Keratinocyte (primary cell): ENCODE measurements at regions not wholly inside any gene's neighbourhood (a gene's known extent, or its start where the extent isn't known, plus 50 kb on each side); places are given as distances from the start of the nearest gene placed in this dataset.

Experiments
- DNase-seq: peaks from one replicate; pipeline ENCODE4 v3.0.0-alpha.2; 2011; ENCODE audit warnings: low read depth, missing footprints, low spot score
- FAIRE-seq: peaks from 2 replicates; lab custom pipeline; 2011; peaks lifted over from hg19 to GRCh38; lab: Jason Lieb, UNC
- H2AFZ ChIP-seq: 2 replicates; pipeline ENCODE4 v1.6.0; 2012; ENCODE audit warnings: low read length, control low read depth, inconsistent platforms; ENCODE audit not compliant: control insufficient read depth
- H3K27ac ChIP-seq: 2 replicates; pipeline ENCODE4 v1.5.1; 2011; ENCODE audit warnings: low read length; ENCODE audit not compliant: control insufficient read depth, insufficient read depth
- H3K27me3 ChIP-seq: 3 replicates; pipeline ENCODE4 v1.6.0; 2011; ENCODE audit warnings: low read length; ENCODE audit not compliant: control insufficient read depth, insufficient read depth; ENCODE audit errors: extremely low read depth
- H3K36me3 ChIP-seq, 2 experiments: 2 replicates in 1 of 2; 3 replicates in 1 of 2; pipeline ENCODE4 v1.5.1; 2011; ENCODE audit warnings: low read length in 2 of 2, mild to moderate bottlenecking in 1 of 2; ENCODE audit not compliant: control insufficient read depth in 2 of 2, insufficient read depth in 2 of 2; ENCODE audit errors: extremely low read depth in 1 of 2
- H3K4me1 ChIP-seq: 3 replicates; pipeline ENCODE4 v1.5.1; 2011; ENCODE audit warnings: low read length; ENCODE audit not compliant: control insufficient read depth, insufficient read depth; ENCODE audit errors: extremely low read depth
- H3K4me2 ChIP-seq: 3 replicates; pipeline ENCODE4 v1.6.0; 2011; ENCODE audit warnings: low read depth, low read length; ENCODE audit not compliant: control insufficient read depth, insufficient read depth; ENCODE audit errors: extremely low read depth
- H3K4me3 ChIP-seq, 3 experiments: fragments of 200-600 bp in 1 of 3; sonication (generic) in 1 of 3; 2 replicates in 2 of 3; 3 replicates in 1 of 3; pipeline ENCODE4 v1.5.1; 2011 to 2016; ENCODE audit warnings: low read length in 3 of 3, mild to moderate bottlenecking in 3 of 3, control low read depth in 2 of 3, inconsistent platforms in 1 of 3, low read depth in 1 of 3, mixed read lengths in 1 of 3, mixed run types in 1 of 3, moderate library complexity in 1 of 3; ENCODE audit not compliant: control insufficient read depth in 2 of 3, insufficient read depth in 2 of 3; ENCODE audit errors: extremely low read depth in 1 of 3
- H3K79me2 ChIP-seq: 2 replicates; pipeline ENCODE4 v1.6.0; 2012; ENCODE audit warnings: low read length; ENCODE audit not compliant: control insufficient read depth, insufficient read depth
- H3K9ac ChIP-seq: 3 replicates; pipeline ENCODE4 v1.6.0; 2011; ENCODE audit warnings: low read length; ENCODE audit not compliant: control insufficient read depth, insufficient read depth; ENCODE audit errors: extremely low read depth
- H3K9me1 ChIP-seq: 3 replicates; pipeline ENCODE4 v1.6.0; 2011; ENCODE audit warnings: low read length; ENCODE audit not compliant: control insufficient read depth, insufficient read depth; ENCODE audit errors: extremely low read depth
- H3K9me3 ChIP-seq: 2 replicates; pipeline ENCODE4 v1.5.1; 2012; ENCODE audit warnings: low read depth, low read length; ENCODE audit not compliant: control insufficient read depth
- H4K20me1 ChIP-seq: 3 replicates; pipeline ENCODE4 v1.6.0; 2011; ENCODE audit warnings: low read length; ENCODE audit not compliant: control insufficient read depth, insufficient read depth; ENCODE audit errors: extremely low read depth
- EZH2 ChIP-seq: IDR thresholded peaks from one replicate; pipeline ENCODE4 v1.6.1; 2012; ENCODE audit warnings: inconsistent platforms, mild to moderate bottlenecking, low read length, moderate library complexity
- dilution Hi-C: fragments of 300-500 bp; cut with MboI; formaldehyde crosslinking; loops from one replicate; pipeline ENCODE4 v1.7.0; 2020; ENCODE audit warnings: low sequenced_read_pairs; ENCODE audit not compliant: extremely low pct_ligation_motif_present
- TF ChIP-seq, protein P1 (sequence below), 3 experiments: IDR thresholded peaks in 1 of 3; conservative IDR thresholded peaks in 1 of 3; optimal IDR thresholded peaks in 1 of 3; 2 replicates in 2 of 3; 3 replicates in 1 of 3; pipeline versions ENCODE3 to v1.5.1; 2011; ENCODE audit warnings: low read length in 3 of 3, mild to moderate bottlenecking in 3 of 3, moderate library complexity in 2 of 3, control low read depth in 1 of 3, inconsistent platforms in 1 of 3; ENCODE audit not compliant: insufficient read depth in 2 of 3; ENCODE audit errors: extremely low read depth in 1 of 3

DNA sequence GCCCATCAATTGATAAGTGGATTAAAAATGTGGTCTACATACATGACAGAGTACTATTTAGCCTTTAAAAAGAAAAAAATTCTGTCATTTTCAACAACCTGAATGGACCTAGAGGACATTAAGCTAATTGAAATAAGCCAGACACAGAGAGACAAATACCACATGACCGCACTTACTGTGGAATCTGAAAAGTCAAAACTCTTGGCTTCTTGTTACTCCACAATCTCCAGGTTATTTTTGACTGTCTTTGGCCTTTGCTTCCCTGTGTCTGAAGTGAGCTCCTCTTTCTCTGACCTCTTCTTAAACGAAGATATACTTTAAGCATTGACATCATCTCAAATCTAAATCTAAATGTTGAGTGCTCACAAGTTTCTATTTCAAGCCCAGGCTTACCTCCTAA is 265.5 kb upstream of the ADRA1B start:
- DNase-seq (no peak), FAIRE-seq (no peak)
- no peaks in the 10 kb centered on the region for H3K79me2 ChIP-seq
- H3K9ac ChIP-seq, result no peak overlapping the region
- no peaks in the 10 kb centered on the region for H3K36me3 ChIP-seq
- dilution Hi-C loops, result no loop called here
- TF ChIP-seq EZH2, result no peak
- TF ChIP-seq, protein P1, sequence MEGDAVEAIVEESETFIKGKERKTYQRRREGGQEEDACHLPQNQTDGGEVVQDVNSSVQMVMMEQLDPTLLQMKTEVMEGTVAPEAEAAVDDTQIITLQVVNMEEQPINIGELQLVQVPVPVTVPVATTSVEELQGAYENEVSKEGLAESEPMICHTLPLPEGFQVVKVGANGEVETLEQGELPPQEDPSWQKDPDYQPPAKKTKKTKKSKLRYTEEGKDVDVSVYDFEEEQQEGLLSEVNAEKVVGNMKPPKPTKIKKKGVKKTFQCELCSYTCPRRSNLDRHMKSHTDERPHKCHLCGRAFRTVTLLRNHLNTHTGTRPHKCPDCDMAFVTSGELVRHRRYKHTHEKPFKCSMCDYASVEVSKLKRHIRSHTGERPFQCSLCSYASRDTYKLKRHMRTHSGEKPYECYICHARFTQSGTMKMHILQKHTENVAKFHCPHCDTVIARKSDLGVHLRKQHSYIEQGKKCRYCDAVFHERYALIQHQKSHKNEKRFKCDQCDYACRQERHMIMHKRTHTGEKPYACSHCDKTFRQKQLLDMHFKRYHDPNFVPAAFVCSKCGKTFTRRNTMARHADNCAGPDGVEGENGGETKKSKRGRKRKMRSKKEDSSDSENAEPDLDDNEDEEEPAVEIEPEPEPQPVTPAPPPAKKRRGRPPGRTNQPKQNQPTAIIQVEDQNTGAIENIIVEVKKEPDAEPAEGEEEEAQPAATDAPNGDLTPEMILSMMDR (optimal IDR thresholded peaks at IDR 0.05 in 1 of 3, IDR thresholded peaks at IDR 0.05 in 1 of 3, conservative IDR thresholded peaks at IDR 0.05 in 1 of 3; ENCODE audit: extremely low read depth in 1 of 3, insufficient read depth in 2 of 3, low read length in 3 of 3), result no peak
- H3K4me1 ChIP-seq, result no peaks in the 10 kb centered on the region
- H3K4me2 ChIP-seq, result no peak overlapping the region
- no peak overlapping the region for H3K4me3 ChIP-seq
- H2AFZ ChIP-seq, result no peak overlapping the region
- no peaks in the 10 kb centered on the region for H3K27me3 ChIP-seq
- H3K27ac ChIP-seq, result no peak overlapping the region
- H3K9me1 ChIP-seq, result no peaks in the 10 kb centered on the region
- H4K20me1 ChIP-seq, result no peaks in the 10 kb centered on the region
- H3K9me3 ChIP-seq, result no peaks in the 10 kb centered on the region

DNA sequence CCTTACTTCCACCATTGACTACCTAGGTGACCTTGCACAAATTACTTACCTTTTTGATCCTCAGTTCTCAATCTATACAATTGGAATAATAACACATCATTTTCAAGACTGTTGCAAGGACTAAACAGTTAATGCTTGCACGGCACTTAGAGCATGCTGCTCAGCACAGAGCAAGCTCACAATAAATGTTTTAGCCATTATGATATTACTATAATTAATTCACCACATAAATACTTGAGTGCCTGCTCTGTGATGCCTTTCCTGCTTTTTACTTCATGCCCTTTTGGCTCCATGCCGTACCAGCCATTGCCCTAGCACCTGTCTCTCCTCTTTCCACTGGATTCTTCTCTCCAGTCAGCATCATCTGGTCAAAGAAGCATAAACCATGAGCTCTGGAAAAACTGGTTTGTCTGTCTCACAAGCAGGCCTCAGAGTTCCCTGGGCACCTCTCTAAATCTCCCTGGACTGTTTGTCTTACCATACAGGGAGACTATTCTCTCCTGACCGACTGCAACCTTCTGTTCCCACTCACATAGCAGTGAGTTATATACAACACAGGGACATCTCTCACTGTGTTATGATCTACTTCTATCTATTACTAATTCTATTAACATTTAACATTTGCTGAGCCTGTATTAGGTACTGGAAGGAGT is 260.4 kb upstream of the ADRA1B start:
- H3K27ac ChIP-seq, result no peak overlapping the region
- H4K20me1 ChIP-seq, result no peaks in the 10 kb centered on the region
- H3K27me3 ChIP-seq, result no peaks in the 10 kb centered on the region
- no peak overlapping the region for H2AFZ ChIP-seq
- no peak overlapping the region for H3K4me3 ChIP-seq
- H3K4me2 ChIP-seq, result no peak overlapping the region
- no peak for TF ChIP-seq EZH2
- TF ChIP-seq, protein P1 (optimal IDR thresholded peaks at IDR 0.05 in 1 of 3, IDR thresholded peaks at IDR 0.05 in 1 of 3, conservative IDR thresholded peaks at IDR 0.05 in 1 of 3; ENCODE audit: extremely low read depth in 1 of 3, insufficient read depth in 2 of 3, low read length in 3 of 3), result no peak
- dilution Hi-C loops, result no loop called here
- no peaks in the 10 kb centered on the region for H3K9me1 ChIP-seq
- H3K9me3 ChIP-seq, result no peaks in the 10 kb centered on the region
- FAIRE-seq, result no peak
- DNase-seq, result no peak
- no peaks in the 10 kb centered on the region for H3K79me2 ChIP-seq
- H3K4me1 ChIP-seq, result peaks cover 5% of the 10 kb centered on the region
- H3K9ac ChIP-seq, result no peak overlapping the region
- no peaks in the 10 kb centered on the region for H3K36me3 ChIP-seq
